OCI-LY7 (cell line): ENCODE measurements at regions not wholly inside any gene's neighbourhood (a gene's known extent, or its start where the extent isn't known, plus 50 kb on each side); places are given as distances from the start of the nearest gene placed in this dataset.

ENCODE experiments used
- CTCF ChIP-seq: fragments of 200-600 bp; sonication (generic); conservative IDR thresholded peaks from 2 replicates; pipeline ENCODE4 v1.5.1; 2014; ENCODE audit warnings: mild to moderate bottlenecking, antibody characterized with exemption, low read length, moderate library complexity, mixed read lengths
- EZH2phosphoT487 ChIP-seq: fragments of 200-600 bp; sonication (generic); IDR thresholded peaks from 2 replicates; pipeline ENCODE4 v1.6.1; 2018; ENCODE audit warnings: low read depth, borderline replicate concordance, mild to moderate bottlenecking, mixed run types, antibody characterized with exemption, low read length, moderate library complexity, mixed read lengths

- TF ChIP-seq CTCF (no peak), EZH2phosphoT487 (no peak)
These were observed 52.8 kb upstream of the IL1RAPL2 start for GRCh38 chrX:104513162-104513561.
